GM20000 (cell line): ENCODE measurements at regions not wholly inside any gene's neighbourhood (a gene's known extent, or its start where the extent isn't known, plus 50 kb on each side); places are given as distances from the start of the nearest gene placed in this dataset.

ENCODE experiments used
- DNase-seq: peaks from one replicate; pipeline ENCODE4 v3.0.0; 2012; ENCODE audit warnings: low spot score
- CTCF ChIP-seq: IDR thresholded peaks from 2 replicates; pipeline ENCODE4 v1.5.1; 2012; ENCODE audit warnings: mild to moderate bottlenecking, control low read depth; ENCODE audit errors: extremely low read depth, missing control alignments

GRCh38 chr4:186912606-186913005, 188.9 kb upstream of the FAT1 start:
- TF ChIP-seq CTCF = no peak
- DNase-seq = no peak

GRCh38 chr4:186915816-186916215, 192.2 kb upstream of the FAT1 start:
- DNase-seq = no peak
- no peak for TF ChIP-seq CTCF

GRCh38 chr4:186917136-186917535, 193.5 kb upstream of the FAT1 start:
- no peak for TF ChIP-seq CTCF
- DNase-seq = no peak

GRCh38 chr4:186918466-186918865, 194.8 kb upstream of the FAT1 start:
- TF ChIP-seq CTCF = no peak
- DNase-seq = no peak

DNA sequence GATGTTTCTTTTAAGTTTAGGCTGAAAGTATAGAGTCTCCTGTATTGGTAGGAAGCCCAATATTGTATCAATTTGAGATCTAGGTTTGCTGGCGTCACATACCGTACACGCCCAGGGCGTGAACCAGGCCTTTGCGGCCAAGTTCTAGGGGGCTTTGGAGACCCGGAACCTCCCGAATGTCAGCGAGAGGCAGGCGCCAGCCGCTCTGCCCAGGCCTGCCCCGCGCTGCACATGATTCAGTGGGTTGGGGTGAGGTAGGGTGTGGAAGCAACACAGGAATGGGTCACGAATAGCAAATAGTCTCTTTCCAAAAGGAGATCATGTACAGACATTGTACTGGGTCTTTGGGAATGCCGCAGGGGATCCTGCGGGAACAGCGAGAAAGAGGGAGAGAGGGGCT, 195.7 kb upstream of the FAT1 start:
- no peak for DNase-seq
- no peak for TF ChIP-seq CTCF

GRCh38 chr4:186920483-186920882, 196.8 kb upstream of the FAT1 start:
- no peak for DNase-seq
- no peak for TF ChIP-seq CTCF

DNA sequence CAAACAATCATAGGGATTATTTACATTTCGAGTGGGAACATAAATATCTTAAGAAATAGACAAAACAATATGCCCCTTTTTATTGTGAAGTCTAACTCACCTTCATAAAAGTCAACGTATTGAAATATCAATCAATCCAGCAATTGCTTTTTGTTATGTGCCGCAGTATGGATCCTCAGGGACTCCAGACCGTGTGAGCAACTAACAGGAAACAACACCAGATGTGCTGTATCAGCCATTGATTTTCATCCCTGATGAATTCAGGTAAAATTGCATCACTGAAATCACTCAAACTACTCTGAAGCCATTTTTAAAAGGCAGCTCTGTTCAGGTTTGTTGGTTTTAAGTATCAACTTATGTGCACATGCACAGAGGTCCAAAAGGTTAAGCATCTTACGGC, 197.3 kb upstream of the FAT1 start:
- no peak for TF ChIP-seq CTCF
- no peak for DNase-seq
